ENCODE measurements at regions not wholly inside any gene's neighbourhood (a gene's known extent, or its start where the extent isn't known, plus 50 kb on each side); places are given as distances from the start of the nearest gene placed in this dataset.

- DNase-seq (ENCODE audit: low read depth) = no peak
- no peak for TF ChIP-seq CTCF (IDR thresholded peaks at IDR 0.05; ENCODE audit: insufficient read depth, low read depth, low read length)
- no peak overlapping the region for H3K4me3 ChIP-seq (ENCODE audit: low read depth, low read length)
Measured at GRCh38 chr11:33944345-33944692, 52.4 kb upstream of the LMO2 start.

DNA sequence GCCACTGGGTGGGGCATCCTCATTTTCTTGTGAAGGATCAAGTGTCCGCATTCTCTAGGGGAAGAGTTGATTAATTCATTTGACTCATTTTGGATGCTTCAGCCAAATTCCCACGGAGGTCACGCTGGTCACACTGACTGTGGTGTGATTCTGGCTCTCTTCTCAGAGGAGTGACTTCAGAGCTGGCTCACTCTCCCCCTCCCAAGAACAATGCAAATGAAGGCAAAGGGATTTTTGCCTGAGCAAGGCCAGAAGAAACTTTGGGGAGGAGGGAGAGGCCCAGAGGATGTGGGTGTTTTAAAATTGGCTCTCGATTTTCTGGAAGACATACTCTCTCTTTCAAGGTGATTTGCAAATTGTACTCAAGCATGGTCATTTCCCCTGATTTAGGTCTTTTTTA is 51.1 kb upstream of the LMO2 start:
- no peak overlapping the region for H3K4me3 ChIP-seq (ENCODE audit: low read depth, low read length)
- no peak for TF ChIP-seq CTCF (IDR thresholded peaks at IDR 0.05; ENCODE audit: insufficient read depth, low read depth, low read length)
- DNase-seq (ENCODE audit: low read depth) = peak; percentile 7

GRCh38 chr11:33941637-33942160 is 49.8 kb upstream of the LMO2 start:
- peak; percentile 1 for DNase-seq (ENCODE audit: low read depth)
- H3K4me3 ChIP-seq (ENCODE audit: low read depth, low read length) = no peak overlapping the region
- TF ChIP-seq CTCF (IDR thresholded peaks at IDR 0.05; ENCODE audit: insufficient read depth, low read depth, low read length) = no peak
